ENCODE measurements at regions not wholly inside any gene's neighbourhood (a gene's known extent, or its start where the extent isn't known, plus 50 kb on each side); places are given as distances from the start of the nearest gene placed in this dataset.

- no peak for TF ChIP-seq PKNOX1 (IDR thresholded peaks at IDR 0.05)
- no peak for TF ChIP-seq ELF4 (IDR thresholded peaks at IDR 0.05)
- TF ChIP-seq SP1 (IDR thresholded peaks at IDR 0.05): no peak
- no peak for TF ChIP-seq BHLHE40 (IDR thresholded peaks at IDR 0.05; ENCODE audit: borderline replicate concordance)
- TF ChIP-seq NFRKB (IDR thresholded peaks at IDR 0.05): no peak
- no peak for TF ChIP-seq FOXK2 (IDR thresholded peaks at IDR 0.05)
Observed at GRCh38 chr6:166073082-166073481, 94.6 kb downstream of the TBXT start.

Data from HEK293T (cell line).